Liver (tissue), 8 donors: ENCODE measurements at regions not wholly inside any gene's neighbourhood (a gene's known extent, or its start where the extent isn't known, plus 50 kb on each side); places are given as distances from the start of the nearest gene placed in this dataset.

Experiments
- DNase-seq: peaks from one replicate; pipeline ENCODE4 v3.0.0-alpha.2; 2017; ENCODE audit warnings: low spot score
- H3K27ac ChIP-seq, 2 donors: one replicate each; pipeline ENCODE4 v1.7.0; 2013; ENCODE audit warnings: inconsistent platforms in 2 of 2, low read length in 2 of 2, control low read depth in 1 of 2, low read depth in 1 of 2, mild to moderate bottlenecking in 1 of 2
- H3K27me3 ChIP-seq, 4 donors: one replicate each; pipeline versions ENCODE4 v1.6.1 to v1.7.0; 2013; ENCODE audit warnings: low read length in 3 of 4, inconsistent platforms in 1 of 4, mild to moderate bottlenecking in 1 of 4, moderate library complexity in 1 of 4; ENCODE audit not compliant: control insufficient read depth in 4 of 4, insufficient read depth in 4 of 4
- H3K36me3 ChIP-seq, 4 donors: one replicate each; pipeline versions ENCODE4 v1.6.1 to v1.7.0; 2013; ENCODE audit warnings: low read length in 3 of 4, mild to moderate bottlenecking in 3 of 4, low read depth in 1 of 4, moderate library complexity in 1 of 4; ENCODE audit not compliant: control insufficient read depth in 4 of 4, insufficient read depth in 3 of 4
- H3K4me1 ChIP-seq, 4 donors: one replicate each; pipeline versions ENCODE4 v1.6.1 to v1.7.0; 2013; ENCODE audit warnings: low read length in 3 of 4, mild to moderate bottlenecking in 3 of 4, moderate library complexity in 1 of 4; ENCODE audit not compliant: control insufficient read depth in 4 of 4, insufficient read depth in 4 of 4
- H3K4me3 ChIP-seq, 3 donors: one replicate each; pipeline versions ENCODE4 v1.6.1 to v1.7.0; 2013; ENCODE audit warnings: low read length in 3 of 3, control low read depth in 1 of 3, low read depth in 1 of 3, mild to moderate bottlenecking in 1 of 3
- H3K9ac ChIP-seq, 2 donors: one replicate each; pipeline ENCODE4 v1.7.0; 2013; ENCODE audit warnings: low read length in 2 of 2, mild to moderate bottlenecking in 2 of 2, moderate library complexity in 2 of 2, control low read depth in 1 of 2, low read depth in 1 of 2
- H3K9me3 ChIP-seq, 4 donors: one replicate each; pipeline versions ENCODE4 v1.6.1 to v1.7.0; 2013; ENCODE audit warnings: low read length in 3 of 4; ENCODE audit not compliant: control insufficient read depth in 4 of 4
- EGR1 ChIP-seq, 2 donors: IDR thresholded peaks; 2 replicates each; pipeline ENCODE4 v1.6.1; 2016 to 2018; ENCODE audit warnings: antibody characterized with exemption in 2 of 2, low read depth in 2 of 2
- FOXA1 ChIP-seq: IDR thresholded peaks from 2 replicates; pipeline ENCODE4 v1.6.1; 2016; ENCODE audit warnings: antibody characterized with exemption
- FOXA2 ChIP-seq: IDR thresholded peaks from 2 replicates; pipeline ENCODE4 v1.6.1; 2016; ENCODE audit warnings: antibody characterized with exemption
- GABPA ChIP-seq, 2 donors: IDR thresholded peaks in 1 of 2; conservative IDR thresholded peaks in 1 of 2; 2 replicates each; pipeline ENCODE4 v1.6.1; 2016; ENCODE audit warnings: antibody characterized with exemption in 2 of 2, mild to moderate bottlenecking in 1 of 2, moderate library complexity in 1 of 2
- JUND ChIP-seq, 2 donors: IDR thresholded peaks; 2 replicates each; pipeline ENCODE4 v1.6.1; 2016; ENCODE audit warnings: antibody characterized with exemption in 2 of 2
- MAX ChIP-seq: IDR thresholded peaks from 2 replicates; pipeline ENCODE4 v1.6.1; 2016; ENCODE audit warnings: antibody characterized with exemption
- NR2F2 ChIP-seq: IDR thresholded peaks from 2 replicates; pipeline ENCODE4 v1.6.1; 2016; ENCODE audit warnings: antibody characterized with exemption
- RXRA ChIP-seq, 2 donors: IDR thresholded peaks; 2 replicates each; pipeline ENCODE4 v1.6.1; 2017 to 2018; ENCODE audit warnings: antibody characterized with exemption in 2 of 2, mild to moderate bottlenecking in 1 of 2
- SP1 ChIP-seq: IDR thresholded peaks from 2 replicates; pipeline ENCODE4 v1.6.1; 2018; ENCODE audit warnings: antibody characterized with exemption, mild to moderate bottlenecking
- TAF1 ChIP-seq: conservative IDR thresholded peaks from 2 replicates; pipeline ENCODE4 v1.6.1; 2016; ENCODE audit warnings: antibody characterized with exemption, mild to moderate bottlenecking
- YY1 ChIP-seq: IDR thresholded peaks from 2 replicates; pipeline ENCODE4 v1.6.1; 2016; ENCODE audit warnings: antibody characterized with exemption, mild to moderate bottlenecking
- WGBS: extraction: QIAGEN DNeasy Blood & Tissue Kit; methylation state at CpG from one replicate; pipeline ENCODE4 v1.1.7; 2013; 5-methylcytosine and 5-hydroxymethylcytosine counted together
- TF ChIP-seq, protein P1 (sequence below): IDR thresholded peaks from 2 replicates; pipeline ENCODE4 v1.6.1; 2016; ENCODE audit warnings: antibody characterized with exemption
- TF ChIP-seq, protein P2 (sequence below): IDR thresholded peaks from 2 replicates; pipeline ENCODE4 v1.6.1; 2016; ENCODE audit warnings: antibody characterized with exemption
- TF ChIP-seq, protein P3 (sequence below): fragments of 150-350 bp; IDR thresholded peaks from 2 replicates; pipeline ENCODE4 v1.5.1; 2017; ENCODE audit warnings: improper control_type of control experiment, low read depth, low read length; ENCODE audit not compliant: missing input control
- donor health status: healthy.
- donor health status: healthy.
- donor health status: healthy.
- donor health status: healthy.
- donor health status: healthy.

- DNase-seq: no peak
- 85% methylated on average over 1 of the region's 1 CpG for WGBS
- Histone ChIP-seq H3K4me3 (no peak overlapping the region), H3K9me3 (peaks cover 0 to 3% (median 0%) of the 10 kb centered on the region in 4 donors), H3K27ac (no peak overlapping the region), H3K27me3 (no peaks in the 10 kb centered on the region), H3K36me3 (no peaks in the 10 kb centered on the region), H3K4me1 (no peaks in the 10 kb centered on the region), H3K9ac (no peak overlapping the region)
- TF ChIP-seq GABPA (IDR thresholded peaks at IDR 0.05 in 1 of 2, conservative IDR thresholded peaks at IDR 0.05 in 1 of 2): no peak
- TF ChIP-seq YY1: no peak
- no peak for TF ChIP-seq TAF1
Measured at GRCh38 chr1:14318830-14319229, 279.7 kb upstream of the KAZN start.

GRCh38 chr1:14320518-14320917 is 278.0 kb upstream of the KAZN start:
- H3K4me1 ChIP-seq: no peaks in the 10 kb centered on the region
- H3K27ac ChIP-seq: no peak overlapping the region
- 60% methylated on average over 2 of the region's 2 CpGs for WGBS
- no peak for DNase-seq
- no peak overlapping the region for H3K4me3 ChIP-seq
- TF ChIP-seq, protein P1, sequence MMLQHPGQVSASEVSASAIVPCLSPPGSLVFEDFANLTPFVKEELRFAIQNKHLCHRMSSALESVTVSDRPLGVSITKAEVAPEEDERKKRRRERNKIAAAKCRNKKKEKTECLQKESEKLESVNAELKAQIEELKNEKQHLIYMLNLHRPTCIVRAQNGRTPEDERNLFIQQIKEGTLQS: no peak
- no peak for TF ChIP-seq FOXA2
- no peak for TF ChIP-seq JUND (IDR thresholded peaks at IDR 0.05)
- TF ChIP-seq, protein P2, sequence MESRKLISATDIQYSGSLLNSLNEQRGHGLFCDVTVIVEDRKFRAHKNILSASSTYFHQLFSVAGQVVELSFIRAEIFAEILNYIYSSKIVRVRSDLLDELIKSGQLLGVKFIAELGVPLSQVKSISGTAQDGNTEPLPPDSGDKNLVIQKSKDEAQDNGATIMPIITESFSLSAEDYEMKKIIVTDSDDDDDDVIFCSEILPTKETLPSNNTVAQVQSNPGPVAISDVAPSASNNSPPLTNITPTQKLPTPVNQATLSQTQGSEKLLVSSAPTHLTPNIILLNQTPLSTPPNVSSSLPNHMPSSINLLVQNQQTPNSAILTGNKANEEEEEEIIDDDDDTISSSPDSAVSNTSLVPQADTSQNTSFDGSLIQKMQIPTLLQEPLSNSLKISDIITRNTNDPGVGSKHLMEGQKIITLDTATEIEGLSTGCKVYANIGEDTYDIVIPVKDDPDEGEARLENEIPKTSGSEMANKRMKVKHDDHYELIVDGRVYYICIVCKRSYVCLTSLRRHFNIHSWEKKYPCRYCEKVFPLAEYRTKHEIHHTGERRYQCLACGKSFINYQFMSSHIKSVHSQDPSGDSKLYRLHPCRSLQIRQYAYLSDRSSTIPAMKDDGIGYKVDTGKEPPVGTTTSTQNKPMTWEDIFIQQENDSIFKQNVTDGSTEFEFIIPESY: no peak
- TF ChIP-seq, protein P3, sequence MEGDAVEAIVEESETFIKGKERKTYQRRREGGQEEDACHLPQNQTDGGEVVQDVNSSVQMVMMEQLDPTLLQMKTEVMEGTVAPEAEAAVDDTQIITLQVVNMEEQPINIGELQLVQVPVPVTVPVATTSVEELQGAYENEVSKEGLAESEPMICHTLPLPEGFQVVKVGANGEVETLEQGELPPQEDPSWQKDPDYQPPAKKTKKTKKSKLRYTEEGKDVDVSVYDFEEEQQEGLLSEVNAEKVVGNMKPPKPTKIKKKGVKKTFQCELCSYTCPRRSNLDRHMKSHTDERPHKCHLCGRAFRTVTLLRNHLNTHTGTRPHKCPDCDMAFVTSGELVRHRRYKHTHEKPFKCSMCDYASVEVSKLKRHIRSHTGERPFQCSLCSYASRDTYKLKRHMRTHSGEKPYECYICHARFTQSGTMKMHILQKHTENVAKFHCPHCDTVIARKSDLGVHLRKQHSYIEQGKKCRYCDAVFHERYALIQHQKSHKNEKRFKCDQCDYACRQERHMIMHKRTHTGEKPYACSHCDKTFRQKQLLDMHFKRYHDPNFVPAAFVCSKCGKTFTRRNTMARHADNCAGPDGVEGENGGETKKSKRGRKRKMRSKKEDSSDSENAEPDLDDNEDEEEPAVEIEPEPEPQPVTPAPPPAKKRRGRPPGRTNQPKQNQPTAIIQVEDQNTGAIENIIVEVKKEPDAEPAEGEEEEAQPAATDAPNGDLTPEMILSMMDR: no peak
- TF ChIP-seq FOXA1: no peak
- TF ChIP-seq RXRA (IDR thresholded peaks at IDR 0.05): no peak
- TF ChIP-seq NR2F2: no peak
- TF ChIP-seq TAF1: no peak
- TF ChIP-seq MAX: no peak
- no peak for TF ChIP-seq SP1
- no peak for TF ChIP-seq GABPA (IDR thresholded peaks at IDR 0.05 in 1 of 2, conservative IDR thresholded peaks at IDR 0.05 in 1 of 2)
- no peak for TF ChIP-seq EGR1 (IDR thresholded peaks at IDR 0.05; ENCODE audit: low read depth in 2 of 2)
- peaks cover 0 to 4% (median 0%) of the 10 kb centered on the region in 4 donors for H3K27me3 ChIP-seq
- no peaks in the 10 kb centered on the region for H3K36me3 ChIP-seq
- peaks cover 0 to 3% (median 0%) of the 10 kb centered on the region in 4 donors for H3K9me3 ChIP-seq
- no peak overlapping the region for H3K9ac ChIP-seq

DNA sequence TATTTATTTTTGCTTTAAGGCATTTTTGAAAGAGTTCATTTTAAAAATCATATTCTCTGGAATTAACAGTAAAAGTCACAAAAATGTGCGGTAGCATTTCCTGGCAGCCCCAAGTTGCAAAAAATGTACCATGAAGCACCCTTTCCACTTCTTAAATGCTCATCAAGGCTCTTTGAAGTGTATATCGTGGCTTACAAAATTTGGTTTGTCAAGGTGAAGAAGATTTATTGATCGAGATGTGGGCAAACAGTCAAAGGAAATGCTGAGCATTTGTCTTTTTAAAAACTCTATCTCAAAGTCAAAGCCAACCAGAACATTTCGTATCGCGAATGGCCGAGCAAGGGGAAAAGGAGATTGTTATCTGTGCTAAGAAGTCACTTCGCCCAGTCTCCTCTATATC is 277.5 kb upstream of the KAZN start:
- 75% methylated on average over 8 of the region's 8 CpGs for WGBS
- no peaks in the 10 kb centered on the region for H3K36me3 ChIP-seq
- DNase-seq: no peak
- peaks cover 0 to 3% (median 0%) of the 10 kb centered on the region in 4 donors for H3K9me3 ChIP-seq
- H3K27me3 ChIP-seq: peaks cover 0 to 4% (median 0%) of the 10 kb centered on the region in 4 donors
- no peak overlapping the region for H3K27ac ChIP-seq
- no peak overlapping the region for H3K4me3 ChIP-seq
- H3K4me1 ChIP-seq: no peaks in the 10 kb centered on the region
- no peak overlapping the region for H3K9ac ChIP-seq
- TF ChIP-seq, protein P2: no peak
- TF ChIP-seq GABPA (IDR thresholded peaks at IDR 0.05 in 1 of 2, conservative IDR thresholded peaks at IDR 0.05 in 1 of 2): no peak
- TF ChIP-seq NR2F2: no peak
- no peak for TF ChIP-seq FOXA1
- TF ChIP-seq, protein P3: no peak
